Neural progenitor cell (in vitro differentiated cells): ENCODE measurements at regions not wholly inside any gene's neighbourhood (a gene's known extent, or its start where the extent isn't known, plus 50 kb on each side); places are given as distances from the start of the nearest gene placed in this dataset.

ENCODE experiments used
- CTCF ChIP-seq: fragments of 200-600 bp; sonication (generic); IDR thresholded peaks from 2 replicates; pipeline ENCODE4 v1.5.1; 2017; ENCODE audit warnings: antibody characterized with exemption, mild to moderate bottlenecking
- EZH2phosphoT487 ChIP-seq: fragments of 200-600 bp; sonication (generic); IDR thresholded peaks from 2 replicates; pipeline ENCODE4 v1.6.1; 2017; ENCODE audit warnings: antibody characterized with exemption

GRCh38 chr17:63163158-63163520 is 197.1 kb downstream of the TANC2 start:
- TF ChIP-seq CTCF (no peak), EZH2phosphoT487 (no peak)
